Activated naive CD4-positive, alpha-beta T cell treated with anti-CD3 and anti-CD28 coated beads for 36 hours (primary cell): ENCODE measurements at regions not wholly inside any gene's neighbourhood (a gene's known extent, or its start where the extent isn't known, plus 50 kb on each side); places are given as distances from the start of the nearest gene placed in this dataset.
"Not testable (repeated sequence)": the region's sequence is repeated elsewhere in the genome, so short reads cannot be mapped to it uniquely, and the experiment has no call there.

ENCODE experiments used
- CTCF ChIA-PET: fragments of 350-600 bp; sonication (Branson Sonifier 250); formaldehyde crosslinking; loops from one replicate; lab custom pipeline; 2021; ENCODE audit warnings: antibody characterized with exemption; lab: Charles Lee
- DNase-seq: peaks from one replicate; pipeline ENCODE4 v3.0.0-alpha.2; 2020
- H3K27ac Mint-ChIP-seq: one replicate; pipeline ENCODE4 v1.8.0; 2021; ENCODE audit warnings: mild to moderate bottlenecking, mixed read lengths
- H3K27me3 Mint-ChIP-seq: one replicate; pipeline ENCODE4 v1.8.0; 2021; ENCODE audit warnings: low read depth, mixed read lengths
- H3K36me3 Mint-ChIP-seq: one replicate; pipeline ENCODE4 v1.8.0; 2021; ENCODE audit warnings: low read depth, mixed read lengths
- H3K4me1 Mint-ChIP-seq: one replicate; pipeline ENCODE4 v1.8.0; 2021; ENCODE audit warnings: low read depth, mixed read lengths
- H3K4me3 Mint-ChIP-seq: one replicate; pipeline ENCODE4 v1.8.0; 2021; ENCODE audit warnings: mild to moderate bottlenecking, moderate library complexity, mixed read lengths
- H3K9me3 Mint-ChIP-seq: one replicate; pipeline ENCODE4 v1.8.0; 2021; ENCODE audit warnings: mixed read lengths
- intact Hi-C: fragments of 100-400 bp; cut with micrococcal nuclease; formaldehyde crosslinking; loops from one replicate; pipeline ENCODE4 v1.15.1; 2023

DNA sequence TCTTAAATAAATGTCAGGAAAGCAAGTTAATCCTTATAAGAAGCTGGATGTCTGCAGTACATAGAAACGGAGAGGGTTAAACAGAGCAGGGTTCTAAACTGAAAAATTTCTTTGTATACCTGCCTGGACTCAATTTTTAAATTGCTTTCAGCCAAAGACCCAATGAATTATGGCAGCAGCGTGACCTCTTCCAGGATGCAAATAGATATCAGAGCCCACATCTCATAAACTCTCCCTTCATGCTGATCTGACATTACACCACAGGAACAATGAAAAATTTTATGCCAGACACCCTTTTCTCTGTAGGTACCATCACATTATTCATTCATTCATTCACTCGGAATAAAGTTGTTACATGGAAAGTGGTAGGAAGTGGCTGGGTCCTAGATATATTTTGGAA lies 236.4 kb downstream of the NUF2 start:
- no peaks in the 10 kb centered on the region for H3K36me3 Mint-ChIP-seq
- peaks cover 3% of the 10 kb centered on the region for H3K9me3 Mint-ChIP-seq
- DNase-seq, result no peak
- CTCF ChIA-PET, result no interaction called here
- H3K27me3 Mint-ChIP-seq, result peaks cover 2% of the 10 kb centered on the region
- H3K4me1 Mint-ChIP-seq, result no peaks in the 10 kb centered on the region
- H3K27ac Mint-ChIP-seq, result no peak overlapping the region
- intact Hi-C loops, result no loop called here
- no peak overlapping the region for H3K4me3 Mint-ChIP-seq

DNA sequence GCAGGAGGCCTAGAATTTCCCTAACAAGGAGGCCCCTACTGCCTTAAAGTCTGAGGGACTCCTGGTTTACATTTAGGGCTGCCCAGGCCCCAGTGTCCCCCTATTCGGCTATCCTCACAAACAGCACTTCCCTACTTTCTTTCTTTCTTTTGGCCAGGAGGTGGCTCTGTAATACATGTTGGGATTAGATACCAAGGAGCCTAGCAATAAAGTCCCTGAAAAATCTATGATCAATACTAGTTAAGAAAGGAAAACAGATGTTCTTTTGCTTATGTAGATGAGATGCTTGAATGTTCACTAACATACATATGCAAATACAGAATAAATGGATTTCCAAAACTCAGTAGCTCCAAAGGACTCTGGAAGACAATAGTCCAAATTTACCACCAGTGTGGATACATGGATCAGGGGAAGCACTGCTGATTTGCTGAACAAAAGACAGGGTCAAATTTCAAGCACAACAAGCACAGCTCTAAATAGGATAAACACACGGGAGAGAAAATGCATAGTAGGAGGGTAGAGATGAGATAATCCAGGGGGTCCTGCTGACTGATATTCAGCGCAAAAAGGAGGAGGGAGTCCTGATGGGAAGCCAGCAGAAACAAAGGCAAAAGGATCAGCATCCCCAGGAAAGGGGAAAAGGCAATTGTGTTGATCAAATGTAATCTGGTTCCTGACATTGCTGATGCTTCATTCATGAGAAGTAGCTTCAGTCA lies 240.0 kb downstream of the NUF2 start:
- CTCF ChIA-PET, result no interaction called here
- no peaks in the 10 kb centered on the region for H3K36me3 Mint-ChIP-seq
- H3K27me3 Mint-ChIP-seq, result peaks cover 2% of the 10 kb centered on the region

DNA sequence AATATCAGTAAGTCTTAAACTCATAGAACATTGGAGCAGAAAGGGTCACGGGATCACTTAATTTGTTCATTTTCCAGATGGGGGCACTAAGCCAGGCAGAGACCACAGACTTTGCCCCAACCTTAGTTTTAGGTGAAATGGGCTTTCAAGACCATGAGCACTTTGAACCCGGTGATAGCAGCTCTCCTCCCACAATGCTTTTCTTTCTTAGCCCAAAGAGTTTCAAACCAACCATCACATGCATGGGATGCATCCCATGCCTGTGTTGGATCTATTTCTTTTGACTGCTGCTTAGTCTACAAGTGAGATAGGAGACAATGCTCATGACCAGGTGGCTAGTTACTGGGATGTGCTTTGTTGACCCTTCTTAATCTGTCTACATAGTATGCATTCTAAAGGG lies 240.6 kb downstream of the NUF2 start:
- Mint-ChIP-seq H3K4me3 (no peak overlapping the region), H3K9me3 (no peaks in the 10 kb centered on the region), H3K36me3 (no peaks in the 10 kb centered on the region), H3K27me3 (no peaks in the 10 kb centered on the region), H3K4me1 (no peaks in the 10 kb centered on the region), H3K27ac (no peak overlapping the region)
- CTCF ChIA-PET, result no interaction called here
- intact Hi-C loops, result no loop called here
- DNase-seq, result no peak

More for the DNA sequence above, 240.0 kb downstream of the NUF2 start:
- H3K4me3 Mint-ChIP-seq, result no peak overlapping the region
- H3K4me1 Mint-ChIP-seq, result no peaks in the 10 kb centered on the region
- no peak for DNase-seq
- H3K27ac Mint-ChIP-seq, result no peak overlapping the region
- H3K9me3 Mint-ChIP-seq, result no peaks in the 10 kb centered on the region
- intact Hi-C loops, result no loop called here

DNA sequence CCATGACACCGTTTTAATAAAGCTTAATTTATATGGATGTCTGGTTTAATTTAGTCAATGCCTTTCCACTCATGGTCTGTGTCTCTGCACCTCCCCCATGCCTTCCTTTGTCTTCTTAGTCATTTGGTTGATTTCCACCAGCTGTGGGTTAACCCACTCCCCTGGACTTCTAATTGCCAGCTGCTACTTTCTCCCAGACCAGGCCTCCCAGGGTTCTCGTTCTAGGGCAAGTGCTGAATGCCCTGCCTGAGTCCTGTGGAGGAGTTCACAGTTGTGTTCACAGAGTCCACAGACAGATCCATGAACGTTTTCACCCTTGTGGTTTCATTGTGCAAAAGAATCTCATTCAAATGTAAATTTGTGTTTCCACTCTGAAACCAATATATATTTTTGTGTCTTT lies 243.4 kb downstream of the NUF2 start:
- CTCF ChIA-PET, result no interaction called here
- no peak for DNase-seq
- Mint-ChIP-seq H3K36me3 (no peaks in the 10 kb centered on the region), H3K4me3 (no peak overlapping the region), H3K9me3 (no peaks in the 10 kb centered on the region), H3K4me1 (no peaks in the 10 kb centered on the region), H3K27ac (no peak overlapping the region), H3K27me3 (no peaks in the 10 kb centered on the region)
- intact Hi-C loops, result no loop called here

DNA sequence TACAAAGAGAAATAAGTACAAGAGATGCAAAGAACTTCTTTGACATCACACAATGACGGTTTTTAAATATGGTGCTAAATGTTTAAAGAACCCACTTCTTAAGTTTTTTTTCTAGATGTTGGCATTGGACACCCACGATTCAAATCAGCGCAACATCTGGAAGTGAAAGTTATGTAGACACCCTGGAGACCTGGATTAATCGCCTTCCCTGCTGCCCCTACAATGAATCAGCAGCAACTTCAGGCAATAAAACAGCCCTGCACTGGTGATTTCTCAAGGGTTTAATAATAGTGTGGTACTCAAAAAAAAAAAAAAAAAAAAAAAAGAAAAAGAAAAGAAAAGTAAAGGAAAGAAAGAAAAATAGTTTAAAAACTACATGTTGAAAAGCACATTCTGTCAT lies 248.3 kb downstream of the NUF2 start:
- Mint-ChIP-seq H3K27me3 (no peaks in the 10 kb centered on the region), H3K9me3 (no peaks in the 10 kb centered on the region), H3K4me3 (no peak overlapping the region), H3K4me1 (no peaks in the 10 kb centered on the region), H3K27ac (no peak overlapping the region), H3K36me3 (no peaks in the 10 kb centered on the region)
- intact Hi-C loops, result no loop called here
- CTCF ChIA-PET, result no interaction called here
- DNase-seq, result no peak

DNA sequence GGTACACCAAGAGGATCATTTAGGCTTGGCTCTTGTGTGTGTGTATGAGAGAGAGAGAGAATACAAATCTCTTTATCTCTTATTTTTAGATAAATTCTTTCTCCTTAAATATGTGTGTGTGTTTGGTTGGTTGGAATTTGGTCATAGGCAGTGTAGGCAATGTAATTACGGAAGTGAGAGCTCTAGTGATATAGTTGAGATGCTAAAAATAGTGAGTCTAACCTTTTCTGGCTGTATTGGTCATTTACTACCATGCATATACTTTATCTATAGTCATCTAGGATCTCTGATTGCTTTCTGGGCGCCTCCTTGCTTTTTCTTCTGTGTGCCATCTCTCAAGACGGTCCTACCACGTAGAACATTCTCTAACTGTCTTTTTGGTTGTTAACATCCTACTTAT lies 250.2 kb downstream of the NUF2 start:
- Mint-ChIP-seq H3K4me3 (no peak overlapping the region), H3K27ac (no peak overlapping the region), H3K9me3 (no peaks in the 10 kb centered on the region), H3K27me3 (no peaks in the 10 kb centered on the region), H3K36me3 (no peaks in the 10 kb centered on the region), H3K4me1 (no peaks in the 10 kb centered on the region)
- DNase-seq, result no peak
- intact Hi-C loops, result no loop called here
- CTCF ChIA-PET, result no interaction called here

DNA sequence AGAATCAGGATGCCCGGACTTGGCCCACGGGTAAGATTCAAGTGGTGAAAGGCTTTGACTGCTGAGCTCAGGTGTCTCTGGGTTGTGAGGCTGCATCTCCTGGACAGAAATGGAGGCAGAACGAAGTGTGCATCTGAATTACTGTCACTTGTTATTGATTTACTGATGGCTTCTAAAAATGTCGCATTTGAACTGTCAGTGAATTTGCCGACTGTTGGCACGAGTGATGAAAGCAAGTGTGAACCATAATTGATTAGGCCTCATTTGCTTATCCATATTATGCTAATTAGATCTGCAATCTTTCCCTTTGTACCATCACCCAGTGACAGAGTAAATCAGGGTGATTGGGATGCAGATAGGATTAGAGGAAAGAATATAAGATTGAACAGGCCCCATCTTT lies 252.4 kb downstream of the NUF2 start:
- Mint-ChIP-seq H3K9me3 (no peaks in the 10 kb centered on the region), H3K27ac (no peak overlapping the region)
- intact Hi-C loops, result no loop called here

DNA sequence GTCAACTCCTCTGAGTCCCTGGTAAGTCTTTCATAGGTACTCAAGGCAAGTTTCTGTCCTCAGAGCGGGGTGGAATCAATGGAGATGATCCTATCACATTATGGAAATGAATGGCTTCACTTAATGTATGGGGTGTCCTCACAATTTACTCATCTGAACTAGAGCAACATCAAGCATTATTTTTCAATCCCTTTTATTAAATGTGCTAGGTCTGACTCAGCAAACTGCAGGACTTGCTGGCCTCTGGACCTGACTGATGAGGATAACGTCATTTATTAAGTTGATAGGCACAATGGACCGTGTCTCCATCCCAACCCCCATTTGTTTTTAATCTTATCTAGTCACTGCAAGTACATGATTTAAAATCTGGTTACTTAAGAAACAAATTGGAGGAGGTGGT lies 259.2 kb downstream of the NUF2 start:
- intact Hi-C loops, result no loop called here
- Mint-ChIP-seq H3K27ac (no peak overlapping the region), H3K4me3 (no peak overlapping the region), H3K27me3 (no peaks in the 10 kb centered on the region), H3K9me3 (no peaks in the 10 kb centered on the region), H3K36me3 (no peaks in the 10 kb centered on the region), H3K4me1 (no peaks in the 10 kb centered on the region)
- CTCF ChIA-PET, result no interaction called here
- no peak for DNase-seq

More for the DNA sequence above, 252.4 kb downstream of the NUF2 start:
- Mint-ChIP-seq H3K4me3 (no peak overlapping the region), H3K36me3 (no peaks in the 10 kb centered on the region), H3K27me3 (no peaks in the 10 kb centered on the region), H3K4me1 (no peaks in the 10 kb centered on the region)
- CTCF ChIA-PET, result no interaction called here
- no peak for DNase-seq

DNA sequence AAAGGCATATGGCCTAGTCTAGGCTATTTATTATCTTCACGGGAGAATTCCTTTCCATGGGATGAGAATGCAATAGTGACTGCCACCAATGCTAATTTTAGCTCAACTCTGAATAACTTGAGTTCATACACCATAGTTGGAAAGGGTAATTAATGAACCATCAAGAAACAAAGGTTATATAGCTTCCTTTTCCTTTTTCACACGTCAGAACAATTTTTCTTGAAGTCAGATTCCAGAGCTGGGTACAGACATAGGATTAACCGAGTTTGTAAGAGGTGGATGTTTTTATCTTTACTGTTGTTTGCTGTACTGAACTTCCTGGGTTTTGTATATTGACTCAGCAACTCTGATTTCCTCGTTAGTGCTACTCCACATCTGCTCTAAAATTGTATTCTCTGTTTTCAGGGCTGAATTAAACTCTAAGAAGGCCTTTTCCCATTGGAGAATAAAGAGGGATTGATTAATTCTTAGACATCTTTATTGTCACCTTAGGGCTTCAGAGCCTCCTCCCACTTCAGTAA lies 262.0 kb downstream of the NUF2 start:
- intact Hi-C loops, result no loop called here
- Mint-ChIP-seq H3K27ac (no peak overlapping the region), H3K4me3 (no peak overlapping the region), H3K9me3 (no peaks in the 10 kb centered on the region), H3K27me3 (no peaks in the 10 kb centered on the region), H3K4me1 (no peaks in the 10 kb centered on the region), H3K36me3 (no peaks in the 10 kb centered on the region)
- CTCF ChIA-PET, result no interaction called here
- DNase-seq, result no peak

DNA sequence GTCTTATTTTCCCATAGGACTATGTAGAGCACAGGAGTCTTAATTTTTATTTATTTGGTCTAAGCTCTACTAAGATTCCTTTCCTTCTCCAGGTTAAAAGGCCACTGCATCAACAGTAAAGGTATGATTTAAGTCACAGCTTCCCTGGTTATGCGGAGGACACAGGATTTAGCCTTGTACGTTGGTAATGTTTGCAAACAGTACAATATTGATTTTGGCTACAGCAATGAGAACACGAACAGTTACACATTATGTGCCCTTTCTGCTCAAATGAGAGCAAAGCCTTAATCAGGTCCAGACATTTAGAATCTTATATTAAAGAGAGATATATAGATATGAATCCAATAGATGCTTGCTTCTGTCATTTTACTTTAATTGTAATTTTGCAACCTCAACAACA lies 264.0 kb downstream of the NUF2 start:
- intact Hi-C loops, result no loop called here
- Mint-ChIP-seq H3K36me3 (no peaks in the 10 kb centered on the region), H3K9me3 (no peaks in the 10 kb centered on the region), H3K27ac (no peak overlapping the region), H3K4me1 (no peaks in the 10 kb centered on the region), H3K4me3 (no peak overlapping the region), H3K27me3 (no peaks in the 10 kb centered on the region)
- CTCF ChIA-PET, result no interaction called here
- no peak for DNase-seq

DNA sequence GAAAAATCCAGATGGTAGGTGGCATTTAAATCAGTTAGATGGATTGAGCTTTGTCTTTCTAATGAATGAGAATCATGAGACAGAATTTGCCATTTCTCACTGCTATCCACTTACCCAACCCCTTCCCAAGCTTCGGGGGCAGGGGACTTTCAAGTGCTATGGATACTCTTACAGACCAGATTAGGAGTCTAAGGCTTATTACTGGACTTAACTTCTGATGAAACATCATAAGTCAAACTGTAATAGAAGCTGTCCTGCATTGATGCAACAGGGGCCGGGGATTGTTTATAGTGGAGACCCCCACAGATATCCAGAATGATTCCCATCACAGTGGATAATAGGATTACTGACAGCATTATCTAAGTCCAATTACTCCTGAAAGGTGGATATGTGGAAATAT lies 267.0 kb downstream of the NUF2 start:
- intact Hi-C loops, result no loop called here
- peaks cover 2% of the 10 kb centered on the region for H3K27me3 Mint-ChIP-seq
- H3K4me1 Mint-ChIP-seq, result no peaks in the 10 kb centered on the region
- peaks cover 10% of the 10 kb centered on the region for H3K9me3 Mint-ChIP-seq
- no peak overlapping the region for H3K4me3 Mint-ChIP-seq
- CTCF ChIA-PET, result no interaction called here
- no peak for DNase-seq
- H3K27ac Mint-ChIP-seq, result no peak overlapping the region
- no peaks in the 10 kb centered on the region for H3K36me3 Mint-ChIP-seq

DNA sequence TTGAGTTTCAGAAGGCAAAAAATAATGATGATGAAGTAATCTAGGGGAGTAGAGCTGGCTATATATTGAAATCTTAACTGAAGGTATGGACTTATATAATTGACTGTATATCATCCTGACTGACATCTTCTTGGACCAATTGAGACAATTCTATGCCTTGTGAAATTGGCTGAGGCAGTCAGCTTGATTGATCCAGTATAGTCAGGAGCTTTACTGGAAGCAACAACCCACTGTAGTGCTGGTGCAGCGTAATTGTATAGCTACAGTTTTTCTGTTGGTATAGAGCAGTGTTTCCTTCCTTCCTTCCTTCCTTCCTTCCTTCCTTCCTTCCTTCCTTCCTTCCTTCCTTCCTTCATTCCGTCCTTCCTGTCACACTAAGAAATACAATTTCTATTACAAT lies 268.0 kb downstream of the NUF2 start:
- Mint-ChIP-seq H3K27ac (no peak overlapping the region), H3K36me3 (no peaks in the 10 kb centered on the region), H3K4me3 (no peak overlapping the region), H3K9me3 (peaks cover 10% of the 10 kb centered on the region), H3K4me1 (no peaks in the 10 kb centered on the region), H3K27me3 (peaks cover 2% of the 10 kb centered on the region)
- intact Hi-C loops, result no loop called here
- no peak for DNase-seq
- CTCF ChIA-PET, result no interaction called here

DNA sequence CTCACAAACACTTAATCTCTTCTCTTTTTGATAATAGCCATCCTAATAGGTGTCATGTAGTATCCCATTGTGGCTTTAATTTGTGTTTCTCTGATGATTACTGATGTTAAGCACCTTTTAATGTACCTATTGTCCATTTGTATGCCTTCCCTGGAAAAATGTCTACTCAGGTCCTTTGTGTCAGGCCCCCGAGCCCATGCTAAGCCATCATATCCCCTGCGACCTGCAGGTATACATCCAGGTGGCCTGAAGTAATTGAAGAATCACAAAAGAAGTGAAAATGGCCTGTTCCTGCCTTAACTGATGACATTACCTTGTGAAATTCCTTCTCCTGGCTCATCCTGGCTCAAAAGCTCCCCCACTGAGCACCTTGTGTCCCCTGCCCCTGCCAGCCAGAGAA lies 269.4 kb downstream of the NUF2 start:
- H3K4me1 Mint-ChIP-seq, H3K4me3 Mint-ChIP-seq, H3K36me3 Mint-ChIP-seq, H3K27me3 Mint-ChIP-seq, intact Hi-C loops, DNase-seq, H3K27ac Mint-ChIP-seq: not testable (repeated sequence)
- peaks cover 10% of the 10 kb centered on the region for H3K9me3 Mint-ChIP-seq
- CTCF ChIA-PET, result interaction anchor here (0.6 kb wide), 1 partner anchor 733 kb away, joined by 3 read pairs; no protein-coding TSS in a partner anchor
